Activated CD4-positive, alpha-beta T cell treated with anti-CD3 and anti-CD28 coated beads, Interleukin-2, amount 50 U/mL, for 4 hours (primary cell): ENCODE measurements at regions not wholly inside any gene's neighbourhood (a gene's known extent, or its start where the extent isn't known, plus 50 kb on each side); places are given as distances from the start of the nearest gene placed in this dataset.
"Not testable (repeated sequence)": the region's sequence is repeated elsewhere in the genome, so short reads cannot be mapped to it uniquely, and the experiment has no call there.

ENCODE experiments used
- DNase-seq, 2 experiments: peaks; one replicate each; pipeline ENCODE4 v3.0.0-alpha.2; 2020

DNA sequence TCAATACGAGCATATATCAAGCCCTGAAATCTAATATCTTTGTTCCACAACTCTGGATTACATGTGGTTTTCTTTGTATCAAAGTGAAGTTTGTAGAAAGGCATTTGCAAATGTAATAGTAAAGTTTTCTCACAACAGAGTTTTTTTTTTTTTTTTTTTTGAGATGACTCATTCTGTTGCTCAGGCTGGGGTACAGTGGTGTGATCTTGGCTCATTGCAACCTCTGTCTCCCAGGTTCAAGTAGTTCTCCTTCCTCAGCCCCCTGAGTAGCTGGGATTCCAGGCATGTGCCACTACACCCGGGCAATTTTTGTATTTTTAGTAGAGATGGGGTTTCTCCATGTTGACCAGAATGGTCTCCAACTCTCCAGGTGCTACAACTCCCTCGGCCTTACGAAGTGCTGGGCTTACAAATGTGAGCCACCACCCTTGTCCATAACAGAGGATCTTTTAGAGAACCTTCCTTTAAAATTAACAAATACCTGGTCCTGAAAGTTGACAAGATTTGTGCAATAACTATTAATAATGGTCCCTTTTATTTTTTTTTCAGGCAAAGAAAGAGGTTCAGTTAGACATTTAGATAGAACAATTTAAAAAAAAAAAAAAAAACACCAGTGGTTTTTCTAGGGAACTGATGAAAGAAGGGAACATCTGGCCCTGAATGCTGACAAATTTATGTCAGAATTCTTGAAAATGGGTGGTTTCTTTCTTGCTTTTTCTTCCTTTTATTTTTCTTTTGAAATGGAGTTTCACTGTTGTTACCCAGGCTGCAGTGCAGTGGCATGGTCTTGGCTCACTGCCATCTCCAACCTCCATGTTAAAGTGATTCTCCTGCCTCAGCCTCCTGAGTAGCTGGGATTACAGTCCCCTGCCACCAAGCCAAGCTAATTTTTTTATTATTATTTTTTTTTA lies 278.5 kb downstream of the RPS4Y2 start:
- DNase-seq, result peak in 1 of 2 experiments; percentile 11

GRCh38 chrY:21037398-21037797 lies 281.5 kb downstream of the RPS4Y2 start:
- not testable (repeated sequence) for DNase-seq

GRCh38 chrY:21039811-21040210 lies 283.9 kb downstream of the RPS4Y2 start:
- DNase-seq, result no peak

DNA sequence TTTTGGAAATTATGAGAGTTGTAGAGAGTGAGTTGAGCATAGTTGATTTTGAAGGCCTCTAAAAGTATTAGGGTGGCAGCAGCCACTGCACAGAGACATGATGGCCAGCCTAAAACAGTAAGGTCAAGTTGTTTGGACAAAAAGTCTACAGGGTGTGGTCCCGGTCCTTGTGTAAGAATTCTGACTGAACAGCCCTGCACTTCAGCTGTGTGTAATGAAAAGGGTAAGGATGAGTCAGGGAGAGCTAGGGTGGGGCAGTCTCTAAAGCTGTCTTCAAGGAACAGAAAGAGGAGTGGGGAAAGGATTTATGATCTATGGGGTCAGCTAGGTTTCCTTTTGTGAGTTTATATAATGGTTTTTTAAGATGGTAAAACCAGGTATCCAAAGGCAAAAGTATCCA lies 284.8 kb downstream of the RPS4Y2 start:
- DNase-seq, result not testable (repeated sequence)

- peak in 1 of 2 experiments; percentile 0 for DNase-seq
Observed at GRCh38 chrY:21073079-21073478, 317.2 kb downstream of the RPS4Y2 start.

GRCh38 chrY:21073641-21074260 lies 317.8 kb downstream of the RPS4Y2 start:
- no peak for DNase-seq

DNA sequence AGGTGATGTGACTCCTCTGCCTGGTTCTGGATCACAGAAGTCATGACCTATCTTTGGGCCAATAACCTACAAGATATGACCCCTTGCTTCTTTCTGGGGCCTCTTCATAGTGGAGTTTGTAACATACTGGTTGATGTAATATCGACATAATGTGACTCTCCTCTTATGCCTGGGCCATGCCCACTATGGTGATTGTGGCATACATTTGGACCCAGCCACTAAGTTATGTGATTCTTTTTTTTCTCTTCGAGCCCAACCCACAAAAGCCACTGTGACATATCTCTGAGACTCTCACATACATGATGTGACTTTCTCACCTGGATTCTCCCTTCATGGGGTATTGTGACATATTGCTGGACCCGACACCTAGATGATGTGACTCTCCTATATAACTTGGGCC lies 319.8 kb downstream of the RPS4Y2 start:
- DNase-seq, result no peak

DNA sequence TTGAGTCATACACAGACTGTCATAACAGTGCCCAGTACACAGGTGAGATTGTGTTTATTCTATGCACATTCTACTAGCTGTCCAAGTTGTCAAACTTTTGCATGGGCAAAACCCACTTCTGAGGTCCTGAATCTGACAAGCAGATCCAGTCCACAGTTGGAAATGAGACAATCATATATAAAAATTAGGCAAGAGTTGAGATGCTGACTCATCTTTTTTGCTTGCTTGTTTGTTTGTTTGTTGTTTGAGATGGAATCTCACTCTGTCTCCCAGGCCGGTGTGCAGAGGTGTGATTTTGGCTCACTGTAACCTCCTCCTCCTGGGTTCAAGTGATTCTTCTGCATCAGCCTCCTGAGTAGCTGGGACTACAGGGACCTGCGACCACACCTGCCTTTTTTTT lies 323.8 kb downstream of the RPS4Y2 start:
- no peak for DNase-seq

DNA sequence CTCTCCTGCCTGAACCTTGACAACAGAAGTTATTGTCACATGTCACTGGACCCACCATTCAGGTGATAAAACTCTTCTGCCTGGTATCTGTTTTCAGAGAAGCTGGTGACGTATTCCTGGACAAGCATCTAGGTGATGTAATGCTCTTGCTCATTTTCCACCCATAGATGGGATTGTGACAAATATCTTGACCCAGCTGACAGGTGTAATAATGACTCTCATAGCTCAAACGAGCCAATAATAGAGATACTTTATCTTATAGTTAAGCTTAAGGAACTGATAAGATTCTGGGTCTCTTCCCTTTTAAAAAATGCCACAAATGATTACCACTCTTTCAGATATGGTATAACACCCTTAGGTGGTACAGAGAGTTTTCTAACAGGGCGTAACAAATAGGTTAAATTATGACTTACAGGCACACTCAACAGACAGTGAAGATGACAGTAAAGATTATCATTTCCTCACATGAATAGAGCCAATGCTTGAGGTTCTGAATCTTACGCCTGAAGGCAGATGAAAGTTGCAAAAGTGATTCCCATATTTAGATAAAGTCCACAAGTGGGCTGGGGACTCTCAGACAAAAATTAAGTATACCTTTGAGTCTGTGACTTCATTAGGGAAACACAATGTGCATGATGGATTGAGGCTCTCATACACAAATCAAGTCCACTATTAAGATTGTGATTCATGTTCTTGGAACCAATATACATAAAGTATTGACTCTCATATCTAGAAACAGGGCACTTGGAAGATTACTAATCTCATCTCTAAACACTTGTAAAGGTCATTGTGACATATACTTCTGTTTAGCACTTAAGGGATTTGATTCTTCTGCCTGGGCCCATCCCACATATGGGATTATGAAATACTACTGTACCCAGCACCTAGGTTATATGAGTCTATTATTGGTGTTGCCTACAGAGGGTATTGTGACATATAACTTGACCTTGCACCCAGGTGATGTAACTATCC lies 326.0 kb downstream of the RPS4Y2 start:
- DNase-seq, result no peak

DNA sequence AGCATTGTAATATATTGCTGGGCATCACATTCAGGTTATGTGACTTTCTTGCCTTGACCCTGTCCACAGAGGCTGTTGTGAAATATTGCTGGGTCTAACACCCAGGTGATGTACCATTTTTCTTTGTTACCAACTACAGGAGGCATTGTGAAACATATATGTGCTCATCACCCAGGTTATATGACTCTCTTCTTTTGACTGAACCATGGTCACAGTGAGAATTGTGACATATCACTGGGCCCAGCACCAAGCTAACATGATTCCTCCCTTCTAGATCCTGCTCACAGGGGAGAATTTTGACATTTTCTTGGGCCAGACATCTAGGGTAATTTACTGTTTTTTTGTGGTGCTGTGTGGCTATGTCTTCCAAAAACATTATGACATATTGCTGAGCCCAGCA lies 326.7 kb downstream of the RPS4Y2 start:
- DNase-seq, result no peak

GRCh38 chrY:21091909-21092308 lies 336.0 kb downstream of the RPS4Y2 start:
- DNase-seq, result no peak

- no peak for DNase-seq
Observed at GRCh38 chrY:21102507-21102906, 346.6 kb downstream of the RPS4Y2 start.

- no peak for DNase-seq
Observed at GRCh38 chrY:21103885-21104284, 348.0 kb downstream of the RPS4Y2 start.

DNA sequence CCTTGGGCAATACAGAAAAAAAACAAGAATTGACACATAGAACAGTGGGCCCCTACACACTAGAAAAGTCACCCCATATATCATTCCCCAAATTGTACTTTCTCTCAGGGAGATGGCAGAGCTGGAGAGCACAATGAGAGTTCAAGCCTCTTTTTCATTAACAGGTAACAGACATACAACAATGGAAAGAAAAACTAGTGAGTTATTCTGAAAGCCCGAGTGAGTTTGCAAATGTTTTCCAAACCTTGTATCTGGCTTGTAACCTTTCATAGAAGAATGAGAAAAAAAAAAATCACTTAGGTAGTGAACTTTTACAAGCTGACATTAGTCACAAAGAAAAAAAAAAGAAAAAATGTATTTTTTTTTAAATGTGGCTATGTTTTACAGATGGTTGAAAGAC lies 349.6 kb downstream of the RPS4Y2 start:
- no peak for DNase-seq

DNA sequence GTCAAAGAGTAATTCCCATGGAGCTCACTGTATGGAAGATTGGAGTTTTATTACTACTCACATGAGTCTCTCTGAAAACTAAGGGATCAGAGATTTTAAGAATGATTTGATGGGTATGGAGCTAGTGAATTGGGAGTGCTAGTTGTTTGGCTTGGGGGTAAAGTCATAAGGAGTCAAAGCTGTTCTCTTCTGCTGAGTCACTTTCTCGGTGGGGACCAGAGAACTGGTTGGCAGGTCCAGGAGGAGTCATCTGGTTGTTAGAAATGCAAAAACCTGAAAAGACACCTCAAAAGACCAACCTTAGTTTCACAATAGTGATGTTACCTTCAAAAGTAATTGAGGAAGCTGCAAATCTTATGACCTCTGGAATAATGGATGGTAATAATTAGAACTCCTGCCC lies 355.4 kb downstream of the RPS4Y2 start:
- DNase-seq, result no peak

- DNase-seq, result no peak
Observed at GRCh38 chrY:21121065-21121464, 365.2 kb downstream of the RPS4Y2 start.

- DNase-seq, result no peak
Observed at GRCh38 chrY:21135591-21135990, 375.5 kb upstream of the RBMY1B start.

- no peak for DNase-seq
Observed at GRCh38 chrY:21138056-21138758, 372.9 kb upstream of the RBMY1B start.

DNA sequence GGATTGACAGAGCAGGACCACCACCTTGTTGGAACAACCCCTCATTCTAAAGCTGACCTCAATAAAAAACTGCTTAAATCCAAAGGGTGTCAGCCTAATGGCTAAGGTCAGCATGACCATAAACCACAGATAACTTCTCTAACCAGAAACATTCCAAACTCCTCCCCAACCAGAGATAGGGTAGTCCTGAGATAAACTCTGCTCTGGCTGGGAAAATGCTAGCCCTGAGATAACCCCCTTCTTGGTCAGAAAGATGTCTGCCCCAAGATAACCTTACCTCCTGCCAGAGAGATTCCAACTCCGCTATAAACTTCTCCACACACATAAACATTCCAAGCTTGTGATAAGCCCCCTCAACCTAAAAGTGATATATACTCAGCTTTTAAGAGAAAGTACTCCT lies 364.8 kb upstream of the RBMY1B start:
- no peak for DNase-seq

GRCh38 chrY:21149971-21150370 lies 361.2 kb upstream of the RBMY1B start:
- no peak for DNase-seq

DNA sequence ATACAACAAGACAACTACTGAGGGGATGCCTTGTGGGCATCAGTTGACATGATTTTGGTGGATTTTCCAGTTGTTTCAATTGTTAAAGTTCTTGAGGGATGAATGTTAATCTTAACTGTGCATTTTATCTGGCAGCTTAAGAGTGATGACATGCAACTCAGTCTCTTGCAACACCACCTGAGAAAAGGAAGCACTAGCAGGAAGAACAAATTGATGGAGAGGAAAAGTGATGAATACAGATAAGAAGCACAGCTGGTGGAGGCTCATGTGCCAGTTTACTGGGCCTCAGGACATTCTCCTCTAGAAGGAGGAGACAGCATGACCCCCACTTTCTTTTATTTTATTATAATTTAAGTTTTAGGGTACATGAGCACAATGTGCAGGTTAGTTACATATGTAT lies 341.3 kb upstream of the RBMY1B start:
- no peak for DNase-seq

DNA sequence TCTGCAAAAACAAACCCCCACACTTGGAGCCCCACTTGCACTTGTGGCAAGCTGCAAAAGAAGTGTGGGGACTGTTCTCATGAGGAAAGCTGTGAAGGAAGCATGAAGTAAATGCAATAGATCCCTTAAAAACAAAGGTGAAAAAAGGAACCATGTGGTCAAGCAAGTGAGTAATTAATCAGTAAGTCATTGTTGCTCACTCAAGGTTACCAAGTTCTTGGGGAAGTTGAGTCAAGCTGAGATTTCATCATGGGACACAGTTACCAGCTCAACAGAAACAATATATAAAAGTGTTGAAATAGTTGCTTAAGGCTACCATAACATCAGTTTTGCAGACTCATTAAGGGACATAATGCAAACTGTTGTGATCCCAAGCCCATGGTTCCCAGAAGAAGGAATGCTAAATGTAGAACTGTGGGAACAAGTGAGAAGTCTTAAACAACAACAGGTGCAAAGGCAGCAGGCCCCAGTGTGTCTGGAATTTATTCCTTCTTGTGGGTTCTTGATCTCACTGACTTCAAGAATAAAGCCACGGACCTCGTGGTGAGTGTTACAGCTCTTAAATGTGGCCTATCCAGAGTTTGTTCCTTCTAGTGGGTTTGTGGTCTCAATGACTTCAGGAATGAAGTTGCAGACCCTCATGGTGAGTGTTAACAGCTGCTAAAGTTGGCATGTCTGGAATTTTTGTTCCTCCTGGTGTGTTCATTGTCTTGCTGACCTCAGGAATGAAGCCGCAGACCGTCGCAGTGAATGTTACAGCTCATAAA lies 336.3 kb upstream of the RBMY1B start:
- no peak for DNase-seq
